HG03159 (cell line): ENCODE measurements at regions not wholly inside any gene's neighbourhood (a gene's known extent, or its start where the extent isn't known, plus 50 kb on each side); places are given as distances from the start of the nearest gene placed in this dataset.
"Not testable (repeated sequence)": the region's sequence is repeated elsewhere in the genome, so short reads cannot be mapped to it uniquely, and the experiment has no call there.

Source experiments
- ATAC-seq: cut with Tn5 transposase; IDR thresholded peaks from one replicate; pipeline ENCODE4 v1.9.1; 2021; ENCODE audit warnings: mild to moderate bottlenecking, moderate library complexity; ENCODE audit not compliant: unreplicated experiment

DNA sequence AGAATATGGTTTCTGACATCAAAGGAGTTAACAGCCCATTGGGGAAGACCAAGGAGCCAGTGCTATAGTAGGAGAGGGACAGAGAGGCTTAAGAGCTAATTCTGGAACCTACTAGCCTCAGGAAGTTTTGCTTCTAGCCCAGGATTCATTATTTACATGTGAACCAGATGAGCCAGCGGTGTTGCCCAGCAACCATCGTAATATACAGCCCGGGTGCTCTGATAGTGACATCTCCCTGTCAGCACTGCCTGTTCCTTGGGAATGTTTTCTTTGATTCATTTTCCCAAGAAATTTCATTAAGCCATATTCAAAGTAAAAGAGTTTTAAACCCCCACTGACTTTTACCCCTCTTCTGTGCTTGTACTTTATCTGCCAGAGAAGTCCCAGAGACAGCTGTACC, 217.4 kb upstream of the ADAMTSL1 start:
- no peak for ATAC-seq

DNA sequence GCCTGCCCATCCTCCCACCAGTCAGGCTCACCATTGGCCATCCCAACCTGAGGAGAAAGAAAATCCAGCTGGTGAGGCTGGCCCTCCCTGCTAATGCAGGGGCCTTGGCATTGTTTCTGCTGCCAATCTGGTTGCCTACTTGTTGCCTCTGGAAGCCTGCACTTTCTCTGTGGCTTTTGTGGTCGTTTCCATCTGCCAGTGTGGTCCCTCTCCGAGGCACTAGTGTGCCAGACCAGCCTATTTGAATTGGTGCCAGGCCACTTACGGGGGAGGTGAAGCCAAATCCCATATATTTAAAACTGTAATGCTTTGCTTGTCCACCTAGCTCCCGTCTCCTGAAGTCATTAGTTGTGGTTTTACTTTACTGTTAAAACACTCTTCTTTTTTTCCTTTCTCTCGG, 213.4 kb upstream of the ADAMTSL1 start:
- ATAC-seq, result no peak

DNA sequence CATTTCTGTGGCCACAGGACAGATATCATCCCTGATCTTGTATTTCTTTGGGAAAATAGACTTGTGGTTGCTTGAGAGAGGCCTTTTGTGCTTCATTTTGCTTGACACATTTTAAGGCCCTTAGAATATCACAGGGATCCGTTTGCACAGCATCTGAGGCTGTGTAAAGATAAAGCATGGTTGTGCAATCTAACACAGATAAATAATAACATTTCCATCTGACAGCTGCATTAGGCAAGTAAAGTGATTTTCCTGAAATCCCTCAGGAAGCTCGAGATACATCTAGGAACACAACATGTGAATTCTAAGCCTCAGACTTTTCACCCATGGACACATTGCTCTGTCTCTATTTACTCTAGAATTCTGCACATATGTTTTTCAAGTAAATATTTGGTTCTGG, 212.8 kb upstream of the ADAMTSL1 start:
- no peak for ATAC-seq

DNA sequence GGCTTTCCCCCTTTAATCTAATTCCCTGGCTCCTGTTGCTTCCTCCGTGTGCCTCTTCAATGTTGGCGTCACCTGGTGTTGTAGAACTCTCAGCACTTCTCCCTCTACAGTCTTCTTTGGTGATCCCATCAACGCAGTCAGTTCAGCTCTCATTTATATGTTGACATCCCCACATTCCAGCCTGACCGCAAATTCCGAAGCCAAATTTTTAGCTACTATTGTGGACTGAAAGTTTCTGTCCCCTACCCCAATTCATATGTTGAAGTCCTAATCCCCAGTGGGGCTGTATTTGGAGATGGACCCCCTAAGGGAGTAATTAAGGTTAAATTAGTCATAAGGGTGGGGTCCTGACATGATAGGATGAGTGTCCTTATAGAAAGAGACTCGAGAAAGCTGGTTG, 210.6 kb upstream of the ADAMTSL1 start:
- ATAC-seq, result no peak

DNA sequence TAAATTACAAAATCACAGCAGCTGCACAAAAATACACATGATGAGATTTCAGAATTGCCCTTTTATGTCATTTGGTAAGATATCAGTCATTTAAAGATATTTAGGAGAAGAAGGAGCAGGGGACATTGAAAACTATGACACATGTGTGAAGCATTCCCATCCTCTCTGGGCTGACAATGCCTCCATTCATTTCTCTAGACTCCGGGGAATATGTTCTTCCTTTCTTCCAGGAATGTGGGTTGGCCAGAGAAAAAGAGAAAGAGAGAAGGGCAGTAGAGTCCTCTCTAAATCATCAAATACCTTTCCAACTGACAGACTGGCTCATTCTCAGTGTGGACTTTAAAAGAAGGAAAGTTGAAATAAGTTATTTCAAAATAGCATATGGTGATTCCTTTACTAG, 205.6 kb upstream of the ADAMTSL1 start:
- no peak for ATAC-seq

DNA sequence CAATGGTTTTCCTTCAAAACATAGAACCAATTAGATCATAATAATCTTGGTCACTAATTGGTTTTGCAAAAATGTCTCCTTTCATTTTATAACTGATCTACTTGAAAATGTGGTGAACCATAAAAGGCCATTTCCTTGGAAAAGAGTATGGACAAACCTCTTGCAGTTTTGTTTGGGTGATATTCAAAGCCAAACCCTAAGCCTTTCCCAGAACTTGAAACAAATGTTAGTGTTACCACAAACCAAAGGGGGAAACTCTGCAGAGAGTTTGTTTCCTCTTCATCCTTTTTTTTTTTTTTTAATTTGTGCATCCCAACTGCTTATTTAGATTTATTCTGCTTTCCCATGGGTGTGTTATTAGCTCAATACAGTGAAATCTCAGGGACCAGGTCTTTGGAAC, 204.4 kb upstream of the ADAMTSL1 start:
- no peak for ATAC-seq

DNA sequence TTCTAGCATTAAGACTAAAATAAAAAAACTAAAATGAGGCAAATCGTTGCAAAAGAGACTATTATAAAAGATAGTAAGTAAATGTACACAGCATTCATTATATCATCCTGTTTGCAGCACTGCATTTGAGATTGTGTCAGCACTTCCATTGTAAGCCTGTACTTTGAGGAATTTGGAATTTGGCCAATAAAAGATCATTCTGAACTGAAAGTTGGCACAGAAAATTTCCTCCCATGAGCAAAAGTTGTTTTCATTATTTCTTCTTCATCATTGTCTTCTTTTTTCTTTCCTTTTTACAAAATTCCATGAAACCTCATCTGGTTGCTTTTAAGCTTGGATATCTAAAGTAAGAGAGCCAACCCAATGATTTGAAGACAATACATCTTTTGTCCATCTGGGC, 199.3 kb upstream of the ADAMTSL1 start:
- ATAC-seq, result no peak

DNA sequence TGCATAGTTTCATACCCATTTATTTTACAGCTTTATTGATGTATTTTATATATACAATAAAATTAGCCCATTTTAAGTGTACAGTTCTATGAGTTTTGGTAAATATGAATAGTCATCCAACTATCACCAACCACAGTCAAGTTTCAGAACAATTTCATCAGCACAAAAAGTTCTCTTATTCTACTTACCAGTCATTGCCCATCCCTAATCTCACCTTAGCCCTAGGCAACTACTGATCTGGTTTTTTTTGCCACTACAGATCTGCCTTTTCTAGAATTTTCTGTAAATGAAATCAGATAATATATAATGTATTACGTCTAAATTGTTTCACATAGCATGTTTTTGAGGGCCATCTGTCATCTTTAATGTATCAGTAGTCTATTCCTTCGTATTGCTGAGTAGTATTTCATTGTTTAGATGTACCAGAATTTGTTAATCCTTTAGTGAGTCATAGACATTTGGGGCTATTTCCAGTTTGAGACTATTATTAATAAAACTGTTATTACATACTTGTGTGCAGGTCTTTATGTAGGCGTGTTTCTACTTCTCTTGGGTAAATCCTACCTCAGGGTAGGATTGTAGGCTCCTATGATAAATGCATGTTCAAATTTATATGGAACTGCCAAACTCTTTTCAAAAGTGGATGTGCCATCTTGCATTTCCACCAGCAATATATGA, 198.5 kb upstream of the ADAMTSL1 start:
- no peak for ATAC-seq

DNA sequence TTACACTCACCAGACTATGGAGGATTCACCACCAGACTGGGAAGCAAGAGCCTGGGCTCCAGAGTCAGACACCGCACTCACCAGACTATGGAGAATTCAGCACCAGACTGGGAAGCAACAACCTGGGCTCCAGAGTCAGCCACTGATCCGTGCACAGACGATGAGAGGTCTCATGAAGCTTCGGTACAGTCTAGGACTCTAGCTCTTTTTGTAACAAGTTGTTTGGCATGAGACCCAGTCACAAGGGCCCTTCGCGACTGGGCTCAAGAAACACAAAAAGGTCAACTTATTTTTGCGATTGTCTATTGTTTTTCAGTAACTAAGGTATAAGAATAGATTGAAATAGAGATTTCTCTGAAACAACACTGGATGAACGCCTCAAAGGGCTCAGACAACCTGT, 192.7 kb upstream of the ADAMTSL1 start:
- ATAC-seq, result no peak

DNA sequence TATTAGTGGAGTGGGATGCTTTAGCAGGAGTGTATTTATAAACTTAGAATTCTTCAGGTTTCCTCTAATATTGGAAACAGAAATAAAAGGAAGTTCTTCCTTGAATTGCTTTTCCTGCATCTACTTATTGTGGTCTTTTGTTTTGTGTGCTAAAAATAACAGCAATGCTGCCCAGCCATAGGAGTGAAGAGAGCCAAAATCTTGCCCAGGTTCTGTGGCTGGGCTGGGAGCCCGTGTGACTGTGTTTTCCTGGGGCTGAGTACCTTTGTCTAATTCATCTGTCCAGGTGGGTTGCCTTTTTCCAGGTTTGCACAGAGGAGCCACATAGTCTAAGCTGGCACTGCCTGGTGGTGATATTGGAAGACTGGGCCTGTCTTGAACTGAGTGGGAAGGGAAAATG, 179.7 kb upstream of the ADAMTSL1 start:
- no peak for ATAC-seq

DNA sequence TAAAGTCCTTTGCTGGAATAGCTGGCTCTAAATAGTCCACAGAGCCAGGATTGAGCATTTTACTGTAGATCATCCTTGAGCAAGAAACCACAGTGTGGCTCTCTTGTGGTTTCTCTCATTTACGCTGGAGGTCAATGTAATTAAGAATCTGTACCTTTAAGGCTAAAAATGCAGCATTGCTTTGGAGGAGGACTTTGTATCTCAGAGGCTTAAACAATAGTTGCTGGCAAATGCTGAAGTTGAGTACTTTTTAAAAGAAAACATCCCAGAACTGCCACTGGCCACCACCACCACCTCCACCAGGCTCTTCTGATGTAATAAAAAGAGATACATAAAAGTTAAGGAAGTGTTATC, 177.3 kb upstream of the ADAMTSL1 start:
- no peak for ATAC-seq

DNA sequence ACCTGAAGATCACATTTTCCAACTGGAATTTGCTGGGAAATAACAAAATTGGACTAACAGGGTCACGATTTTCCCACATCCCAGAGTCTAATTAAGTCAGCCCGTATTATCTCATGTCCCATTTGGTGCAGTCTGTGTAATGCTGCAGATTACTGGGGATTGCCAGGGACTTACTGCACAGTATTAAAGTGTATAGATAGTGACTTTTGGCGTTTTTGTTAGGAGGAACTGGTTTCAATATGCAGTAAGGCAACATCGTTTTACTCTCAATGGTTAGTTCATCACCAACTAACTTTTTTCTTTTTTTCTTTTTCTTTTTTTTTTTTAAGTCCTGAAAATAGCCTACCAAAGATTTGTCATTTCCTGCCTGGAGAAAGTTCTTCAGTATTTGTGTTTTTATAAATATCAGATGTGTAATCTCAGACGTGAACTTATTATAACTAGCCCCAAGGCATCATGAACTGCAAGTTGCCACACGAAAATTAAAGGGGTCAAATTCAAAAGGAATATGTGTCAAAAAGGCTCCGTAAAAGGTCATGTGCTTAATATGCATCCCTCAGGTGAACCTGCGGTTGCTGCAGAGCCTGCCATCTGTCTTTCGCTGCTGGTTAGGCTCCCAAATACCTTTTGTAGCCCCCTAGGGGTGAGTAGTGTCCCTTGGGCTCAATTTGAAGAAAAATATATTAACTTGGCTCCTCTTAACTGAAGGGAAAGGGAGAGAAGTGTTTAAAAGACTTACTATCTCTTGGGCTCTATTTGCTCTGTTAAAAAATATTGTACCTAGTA, 176.7 kb upstream of the ADAMTSL1 start:
- ATAC-seq, result no peak

DNA sequence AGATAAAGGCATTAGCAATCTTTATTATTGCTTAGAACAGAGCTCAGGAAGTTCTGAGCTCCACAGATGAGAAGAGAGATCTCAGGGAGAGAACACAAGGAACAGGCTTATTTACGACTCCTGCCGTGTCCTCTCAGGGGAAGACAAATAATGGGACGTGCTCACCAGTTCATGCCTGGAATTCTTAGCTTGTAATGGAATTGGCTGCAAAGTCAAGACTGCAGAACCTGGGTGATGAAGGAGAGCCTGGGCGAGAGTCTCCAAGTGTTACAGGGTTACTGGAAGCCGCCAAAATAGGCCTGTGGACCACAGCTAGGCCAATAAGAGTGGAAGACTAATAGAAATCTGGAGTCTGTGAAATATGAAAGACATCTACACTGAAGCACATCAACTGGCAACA, 174.5 kb upstream of the ADAMTSL1 start:
- ATAC-seq, result no peak

DNA sequence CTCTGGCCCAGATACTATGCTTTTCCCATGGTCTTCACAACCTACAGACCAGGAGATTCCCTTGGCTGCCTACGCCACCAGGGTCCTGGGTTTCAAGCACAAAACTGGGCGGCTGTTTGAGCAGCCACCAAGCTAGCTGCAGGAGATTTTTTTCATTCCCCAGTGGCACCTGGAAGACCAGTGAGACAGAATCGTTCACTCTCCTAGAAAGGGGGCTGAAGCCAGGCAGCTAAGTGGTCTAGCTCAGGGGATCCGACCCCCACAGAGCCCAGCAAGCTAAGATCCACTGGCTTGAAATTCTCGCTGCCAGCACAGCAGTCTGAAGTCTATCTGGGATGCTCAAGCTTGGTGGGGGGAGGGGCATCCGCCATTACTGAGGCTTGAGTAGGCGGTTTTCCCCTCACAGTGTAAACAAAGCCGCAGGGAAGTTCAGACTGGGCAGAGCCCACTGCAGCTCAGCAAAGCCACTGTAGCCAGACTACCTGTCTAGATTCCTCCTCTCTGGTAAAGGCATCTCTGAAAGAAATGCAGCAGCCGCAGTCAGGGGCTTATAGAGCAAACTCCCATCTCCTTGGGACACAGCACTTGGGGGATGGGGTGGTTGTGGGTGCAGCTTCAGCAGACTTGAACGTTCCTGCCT, 168.7 kb upstream of the ADAMTSL1 start:
- not testable (repeated sequence) for ATAC-seq

DNA sequence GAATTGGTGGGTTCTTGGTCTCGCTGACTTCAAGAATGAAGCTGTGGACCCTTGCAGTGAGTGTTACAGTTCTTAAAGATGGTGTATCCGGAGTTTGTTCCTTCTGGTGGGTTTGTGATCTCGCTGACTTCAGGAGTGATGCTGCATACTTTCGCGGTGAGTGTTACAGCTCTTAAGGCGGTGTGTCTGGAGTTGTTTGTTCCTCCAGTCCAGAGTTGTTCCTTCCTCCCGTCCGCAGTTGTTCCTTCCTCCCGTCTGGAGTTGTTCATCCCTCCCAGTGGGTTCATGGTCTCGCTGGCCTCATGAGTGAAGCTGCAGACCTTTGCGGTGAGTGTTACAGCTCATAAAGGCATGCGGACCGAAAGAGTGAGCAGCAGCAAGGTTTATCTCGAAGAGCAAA, 159.6 kb upstream of the ADAMTSL1 start:
- no peak for ATAC-seq

DNA sequence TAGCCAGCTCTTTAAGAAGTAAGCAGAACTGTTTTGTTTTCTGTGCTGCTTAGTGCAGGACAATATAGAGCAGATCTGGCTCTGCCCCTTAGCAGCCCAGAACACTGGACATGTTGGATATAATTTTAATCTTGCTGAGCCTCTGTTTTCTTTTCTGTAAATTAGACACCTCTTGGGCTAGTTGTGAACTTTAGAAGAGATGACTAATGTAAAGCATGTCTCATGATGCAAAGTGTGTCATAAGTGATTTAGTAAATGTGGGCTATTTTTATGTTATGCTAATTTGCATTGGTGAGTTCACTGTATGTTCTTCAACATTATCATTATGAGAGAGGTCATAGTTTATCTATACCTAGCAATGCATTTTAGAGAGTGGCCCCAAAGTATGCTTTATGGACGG, 156.1 kb upstream of the ADAMTSL1 start:
- ATAC-seq, result no peak

DNA sequence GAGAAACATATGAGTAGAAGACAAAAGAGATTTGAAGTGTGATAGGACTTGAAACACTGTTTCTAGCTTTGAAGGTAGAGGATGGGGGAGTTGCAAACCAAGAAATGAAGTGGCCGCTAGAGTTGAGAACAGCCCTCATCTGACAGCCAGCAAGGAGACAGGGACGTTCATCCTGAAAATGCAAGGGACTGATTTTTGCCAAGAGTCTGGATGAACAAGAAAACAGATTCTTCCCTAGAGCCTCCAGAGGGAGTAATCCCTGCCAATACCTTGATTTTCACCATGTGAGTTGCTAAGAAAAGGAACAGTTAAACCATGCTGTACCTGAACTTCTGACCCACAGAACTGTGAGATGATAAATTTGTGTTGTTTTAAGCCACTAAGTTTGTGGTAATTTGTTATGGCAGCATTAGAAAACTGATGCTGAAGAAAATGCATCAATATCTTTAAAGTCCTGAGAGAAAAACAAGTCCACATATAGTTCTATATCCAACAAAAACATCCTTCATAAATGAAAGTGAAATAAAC, 154.0 kb upstream of the ADAMTSL1 start:
- no peak for ATAC-seq

DNA sequence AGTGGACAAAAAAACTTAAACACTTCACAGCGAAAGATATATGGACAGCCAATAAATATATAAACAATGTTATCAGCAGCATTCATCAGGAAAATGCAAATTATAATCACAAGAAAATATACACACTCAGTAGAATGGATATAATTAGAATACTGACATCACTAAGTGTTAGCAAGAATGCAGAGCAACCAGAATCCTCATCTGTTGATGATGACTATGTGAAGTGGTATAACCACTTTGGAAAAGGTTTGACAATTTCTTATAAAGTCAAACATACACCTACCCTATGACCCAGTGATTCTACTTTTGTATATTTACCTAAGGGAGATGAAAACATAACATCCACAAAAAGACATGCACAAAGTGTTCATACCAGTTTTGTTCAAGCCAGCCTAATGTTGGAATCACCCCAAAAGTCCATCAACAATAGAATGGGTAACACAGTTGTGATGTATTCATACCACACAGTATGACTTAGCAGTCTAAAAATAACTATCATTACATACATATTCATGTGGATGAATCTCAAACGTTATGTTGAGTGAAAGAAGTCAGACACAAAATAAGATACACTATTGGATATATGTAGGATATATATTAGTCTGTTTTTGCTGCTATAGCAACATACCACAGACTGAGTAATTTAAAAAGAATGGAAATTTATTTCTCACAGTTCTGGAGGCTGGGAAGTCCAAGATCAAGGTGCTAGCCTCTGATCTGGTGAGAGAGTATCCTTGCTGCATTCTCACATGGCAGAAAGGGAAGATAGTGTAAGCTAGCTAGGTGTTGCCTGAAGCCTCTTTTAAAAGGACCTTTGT, 148.8 kb upstream of the ADAMTSL1 start:
- ATAC-seq, result no peak

DNA sequence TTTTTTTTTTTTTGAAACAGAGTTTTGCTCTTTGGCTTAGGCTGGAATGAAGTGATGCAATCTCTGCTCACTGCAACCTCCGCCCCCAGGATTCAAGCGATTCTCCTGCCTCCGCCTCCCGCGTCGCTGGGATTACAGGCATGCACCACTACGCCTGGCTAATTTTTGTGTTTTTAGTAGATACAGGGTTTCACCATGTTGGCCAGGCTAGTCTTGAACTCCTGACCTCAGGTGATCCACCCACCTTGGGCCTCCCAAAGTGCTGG, 148.3 kb upstream of the ADAMTSL1 start:
- ATAC-seq, result not testable (repeated sequence)

DNA sequence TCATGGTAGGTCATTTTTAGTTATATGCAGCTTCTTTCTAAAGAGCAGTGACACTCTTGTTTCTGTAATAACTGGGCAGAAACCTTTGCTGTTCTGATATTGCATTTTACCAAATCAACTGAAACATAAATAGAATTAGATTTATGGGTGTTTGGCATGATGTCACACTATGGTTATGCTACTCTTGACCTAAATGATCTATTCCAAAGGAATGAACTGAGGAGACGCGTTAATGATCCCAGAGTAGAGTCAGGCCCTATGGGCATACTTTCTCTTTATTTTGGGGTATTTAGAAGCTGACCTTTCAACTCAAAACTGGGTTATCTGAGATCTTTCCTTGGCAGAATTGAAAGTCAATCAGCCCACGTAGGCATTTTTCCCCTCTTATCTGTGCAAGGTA, 146.8 kb upstream of the ADAMTSL1 start:
- no peak for ATAC-seq
